Neural crest cell (in vitro differentiated cells): ENCODE measurements at regions not wholly inside any gene's neighbourhood (a gene's known extent, or its start where the extent isn't known, plus 50 kb on each side); places are given as distances from the start of the nearest gene placed in this dataset.

Experiments used
- DNase-seq: peaks from one replicate; pipeline ENCODE4 v3.0.0; 2021; ENCODE audit warnings: low read depth, mixed read lengths, low spot score
- H3K27ac Mint-ChIP-seq: one replicate; pipeline ENCODE4 v1.8.0; 2021; ENCODE audit warnings: mild to moderate bottlenecking, mixed read lengths; ENCODE audit not compliant: unreplicated experiment
- H3K27me3 Mint-ChIP-seq: 2 replicates; pipeline ENCODE4 v1.8.0; 2021; ENCODE audit warnings: low read depth, mild to moderate bottlenecking, mixed read lengths
- H3K36me3 Mint-ChIP-seq: 2 replicates; pipeline ENCODE4 v1.8.0; 2021; ENCODE audit warnings: low read depth, mild to moderate bottlenecking, mixed read lengths
- H3K4me1 Mint-ChIP-seq: 2 replicates; pipeline ENCODE4 v1.8.0; 2021; ENCODE audit warnings: mixed read lengths
- H3K4me3 Mint-ChIP-seq: one replicate; pipeline ENCODE4 v1.8.0; 2021; ENCODE audit warnings: mild to moderate bottlenecking, mixed read lengths
- H3K9me3 Mint-ChIP-seq: 2 replicates; pipeline ENCODE4 v1.8.0; 2021; ENCODE audit warnings: mixed read lengths
- CTCF ChIP-seq: fragments of 200-600 bp; sonication (generic); conservative IDR thresholded peaks from 2 replicates; pipeline ENCODE4 v1.5.0; 2021; ENCODE audit warnings: antibody characterized with exemption, mild to moderate bottlenecking

DNA sequence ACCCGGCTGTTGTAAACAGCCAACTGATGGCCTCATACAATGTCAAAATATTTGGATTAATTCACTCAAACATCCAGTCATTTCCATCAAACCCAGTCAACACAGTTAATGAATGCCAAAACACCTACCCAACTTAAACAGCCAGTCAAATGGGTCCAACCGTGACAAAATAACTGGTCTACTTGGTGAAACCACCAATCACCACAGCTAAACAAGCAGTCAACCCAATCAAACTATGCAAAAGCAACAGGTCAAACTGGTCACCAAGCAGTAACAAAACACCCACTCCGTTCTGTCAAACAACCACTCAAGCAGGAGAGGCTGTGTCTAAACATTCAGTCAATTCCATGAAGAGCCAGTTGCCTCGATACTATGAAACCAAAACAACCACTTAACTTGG lies 119.2 kb downstream of the FOXD2 start:
- no peak for DNase-seq
- TF ChIP-seq CTCF = no peak
- Mint-ChIP-seq H3K9me3 (no peaks in the 10 kb centered on the region), H3K4me1 (peaks cover 55% of the 10 kb centered on the region), H3K4me3 (no peak overlapping the region), H3K36me3 (no peaks in the 10 kb centered on the region), H3K27me3 (peaks cover 16% of the 10 kb centered on the region), H3K27ac (no peak overlapping the region)

GRCh38 chr1:47558601-47559593 lies 121.1 kb downstream of the FOXD2 start:
- no peak overlapping the region for H3K27ac Mint-ChIP-seq
- peaks cover 19% of the 10 kb centered on the region for H3K27me3 Mint-ChIP-seq
- H3K4me1 Mint-ChIP-seq = peaks cover 50% of the 10 kb centered on the region
- H3K4me3 Mint-ChIP-seq = no peak overlapping the region
- no peak for DNase-seq
- no peaks in the 10 kb centered on the region for H3K9me3 Mint-ChIP-seq
- TF ChIP-seq CTCF = no peak
- no peaks in the 10 kb centered on the region for H3K36me3 Mint-ChIP-seq

DNA sequence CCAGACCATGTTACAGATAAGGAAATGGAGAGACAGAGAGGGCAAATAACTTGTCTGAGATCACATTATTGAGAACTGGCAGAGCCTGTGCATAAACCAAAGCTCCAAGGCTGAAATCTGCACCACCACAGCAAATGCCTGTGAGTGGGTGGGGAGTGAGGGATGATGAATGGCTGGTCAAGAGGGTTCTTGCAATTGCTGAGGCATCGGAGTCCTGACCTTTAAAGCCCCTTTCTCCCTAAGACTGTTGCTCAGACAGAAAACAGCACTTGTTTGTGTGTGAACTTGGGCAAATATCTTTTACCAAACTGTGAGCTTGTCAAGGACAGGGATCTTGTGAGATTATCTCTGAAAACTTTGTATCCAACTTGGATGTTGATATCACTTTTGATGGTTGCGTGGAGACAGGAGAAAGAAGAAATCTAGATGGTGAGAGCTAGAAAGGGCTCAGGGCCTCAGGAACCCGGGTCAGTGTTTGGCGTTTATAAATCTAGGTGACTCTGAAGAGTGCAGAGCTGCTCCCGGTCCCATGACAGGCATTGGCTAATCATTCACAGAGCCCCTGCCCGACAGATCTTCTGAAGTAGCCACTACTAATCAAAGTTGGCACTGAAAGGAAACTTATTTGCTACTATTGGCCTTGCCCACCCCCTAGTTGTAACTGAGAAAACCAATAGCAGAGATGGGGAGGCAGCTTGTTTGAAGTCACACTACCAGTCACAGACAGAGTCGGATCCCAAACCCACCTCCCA lies 122.3 kb downstream of the FOXD2 start:
- Mint-ChIP-seq H3K27ac (no peak overlapping the region), H3K4me3 (no peak overlapping the region), H3K4me1 (peaks cover 48% of the 10 kb centered on the region), H3K27me3 (peaks cover 20% of the 10 kb centered on the region), H3K9me3 (no peaks in the 10 kb centered on the region), H3K36me3 (no peaks in the 10 kb centered on the region)
- no peak for TF ChIP-seq CTCF
- no peak for DNase-seq

DNA sequence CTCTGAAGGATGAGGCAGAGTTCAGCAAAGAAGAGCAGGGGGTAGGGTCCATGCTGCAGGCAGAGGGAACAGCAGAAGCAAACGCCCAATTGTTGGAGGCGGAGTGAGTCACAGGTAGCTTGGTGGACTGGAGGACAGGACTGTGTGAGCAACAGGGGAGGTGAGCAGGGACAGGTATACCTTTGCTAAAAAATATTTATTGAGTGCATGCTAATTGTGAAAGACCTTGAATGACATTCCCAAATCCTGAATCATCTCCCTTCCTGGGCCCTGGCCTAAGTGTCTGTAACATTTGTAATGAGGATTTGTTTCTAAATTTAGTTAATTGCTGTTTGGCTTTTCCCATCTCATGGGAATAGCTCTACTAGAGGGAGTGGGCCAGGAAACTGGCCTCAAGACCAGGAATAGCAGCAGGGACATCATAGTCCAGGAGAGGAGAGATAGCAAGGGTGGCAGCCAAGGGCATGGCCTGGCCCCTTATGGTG lies 123.7 kb downstream of the FOXD2 start:
- no peak for DNase-seq
- TF ChIP-seq CTCF = no peak
- Mint-ChIP-seq H3K36me3 (no peaks in the 10 kb centered on the region), H3K4me1 (peaks cover 48% of the 10 kb centered on the region), H3K27me3 (peaks cover 20% of the 10 kb centered on the region), H3K4me3 (no peak overlapping the region), H3K27ac (no peak overlapping the region), H3K9me3 (no peaks in the 10 kb centered on the region)

- Mint-ChIP-seq H3K4me1 (peaks cover 48% of the 10 kb centered on the region), H3K4me3 (no peak overlapping the region), H3K36me3 (no peaks in the 10 kb centered on the region), H3K27me3 (peaks cover 20% of the 10 kb centered on the region), H3K9me3 (no peaks in the 10 kb centered on the region), H3K27ac (peak overlapping the region; percentile 59)
- TF ChIP-seq CTCF = no peak
- DNase-seq = no peak
These were observed 124.3 kb downstream of the FOXD2 start for GRCh38 chr1:47562147-47562546.
